IPS-18c (cell line): ENCODE measurements at regions not wholly inside any gene's neighbourhood (a gene's known extent, or its start where the extent isn't known, plus 50 kb on each side); places are given as distances from the start of the nearest gene placed in this dataset.
"Not testable (repeated sequence)": the region's sequence is repeated elsewhere in the genome, so short reads cannot be mapped to it uniquely, and the experiment has no call there.

Experiments used
- H3K4me3 ChIP-seq: 2 replicates; pipeline ENCODE4 v1.7.0; 2013; ENCODE audit warnings: low read depth, mild to moderate bottlenecking, low read length, moderate library complexity; ENCODE audit not compliant: insufficient read depth
- H3K9me3 ChIP-seq: one replicate; pipeline ENCODE4 v1.6.1; 2013; ENCODE audit warnings: mild to moderate bottlenecking, low read length, moderate library complexity; ENCODE audit not compliant: control insufficient read depth, insufficient read depth

GRCh38 chr5:166236327-166236726 lies 2055.1 kb upstream of the WWC1 start:
- Histone ChIP-seq H3K9me3 (no peaks in the 10 kb centered on the region), H3K4me3 (no peak overlapping the region)

GRCh38 chr5:166240705-166241104 lies 2050.7 kb upstream of the WWC1 start:
- no peak overlapping the region for H3K4me3 ChIP-seq
- no peaks in the 10 kb centered on the region for H3K9me3 ChIP-seq

- Histone ChIP-seq H3K9me3 (no peaks in the 10 kb centered on the region), H3K4me3 (no peak overlapping the region)
Observed at GRCh38 chr5:166245556-166245955, 2045.9 kb upstream of the WWC1 start.

GRCh38 chr5:166251786-166252185 lies 2039.7 kb upstream of the WWC1 start:
- Histone ChIP-seq H3K9me3 (no peaks in the 10 kb centered on the region), H3K4me3 (no peak overlapping the region)

GRCh38 chr5:166257661-166258060 lies 2033.8 kb upstream of the WWC1 start:
- no peak overlapping the region for H3K4me3 ChIP-seq
- no peaks in the 10 kb centered on the region for H3K9me3 ChIP-seq

GRCh38 chr5:166262395-166262794 lies 2029.0 kb upstream of the WWC1 start:
- no peak overlapping the region for H3K4me3 ChIP-seq

GRCh38 chr5:166267907-166268306 lies 2023.5 kb upstream of the WWC1 start:
- no peak overlapping the region for H3K4me3 ChIP-seq
- H3K9me3 ChIP-seq = no peaks in the 10 kb centered on the region

More at GRCh38 chr5:166262395-166262794, 2029.0 kb upstream of the WWC1 start:
- H3K9me3 ChIP-seq = no peaks in the 10 kb centered on the region

GRCh38 chr5:166270712-166271111 lies 2020.7 kb upstream of the WWC1 start:
- Histone ChIP-seq H3K4me3 (no peak overlapping the region), H3K9me3 (no peaks in the 10 kb centered on the region)

- Histone ChIP-seq H3K9me3 (no peaks in the 10 kb centered on the region), H3K4me3 (no peak overlapping the region)
Observed at GRCh38 chr5:166276006-166276405, 2015.4 kb upstream of the WWC1 start.

- Histone ChIP-seq H3K9me3 (no peaks in the 10 kb centered on the region), H3K4me3 (no peak overlapping the region)
Observed at GRCh38 chr5:166279828-166280227, 2011.6 kb upstream of the WWC1 start.

GRCh38 chr5:166281433-166281832 lies 2010.0 kb upstream of the WWC1 start:
- H3K4me3 ChIP-seq = no peak overlapping the region
- no peaks in the 10 kb centered on the region for H3K9me3 ChIP-seq

GRCh38 chr5:166282939-166283338 lies 2008.5 kb upstream of the WWC1 start:
- Histone ChIP-seq H3K4me3 (no peak overlapping the region), H3K9me3 (no peaks in the 10 kb centered on the region)

GRCh38 chr5:166285361-166285760 lies 2006.1 kb upstream of the WWC1 start:
- no peak overlapping the region for H3K4me3 ChIP-seq
- H3K9me3 ChIP-seq = no peaks in the 10 kb centered on the region

- Histone ChIP-seq H3K4me3 (no peak overlapping the region), H3K9me3 (no peaks in the 10 kb centered on the region)
Observed at GRCh38 chr5:166286832-166287231, 2004.6 kb upstream of the WWC1 start.

- H3K4me3 ChIP-seq = no peak overlapping the region
- H3K9me3 ChIP-seq = no peaks in the 10 kb centered on the region
Observed at GRCh38 chr5:166287866-166288265, 2003.6 kb upstream of the WWC1 start.

GRCh38 chr5:166291800-166292199 lies 1999.6 kb upstream of the WWC1 start:
- not testable (repeated sequence) for H3K9me3 ChIP-seq, H3K4me3 ChIP-seq

GRCh38 chr5:166293892-166294291 lies 1997.6 kb upstream of the WWC1 start:
- no peak overlapping the region for H3K4me3 ChIP-seq

GRCh38 chr5:166302166-166302565 lies 1989.3 kb upstream of the WWC1 start:
- peaks cover 5% of the 10 kb centered on the region for H3K9me3 ChIP-seq

More at GRCh38 chr5:166293892-166294291, 1997.6 kb upstream of the WWC1 start:
- no peaks in the 10 kb centered on the region for H3K9me3 ChIP-seq

GRCh38 chr5:166317425-166317824 lies 1974.0 kb upstream of the WWC1 start:
- Histone ChIP-seq H3K9me3 (no peaks in the 10 kb centered on the region), H3K4me3 (no peak overlapping the region)

More at GRCh38 chr5:166302166-166302565, 1989.3 kb upstream of the WWC1 start:
- no peak overlapping the region for H3K4me3 ChIP-seq
